MM.1S (cell line): ENCODE measurements at regions not wholly inside any gene's neighbourhood (a gene's known extent, or its start where the extent isn't known, plus 50 kb on each side); places are given as distances from the start of the nearest gene placed in this dataset.

Experiments
- DNase-seq: peaks from one replicate; pipeline ENCODE4 v3.0.0-alpha.2; 2015
- H2AFZ ChIP-seq: fragments of 300-600 bp; sonication (generic); 2 replicates; pipeline ENCODE4 v1.6.0; 2016; ENCODE audit warnings: antibody characterized with exemption, low read length
- H3F3A ChIP-seq: fragments of 300-600 bp; sonication (generic); 2 replicates; pipeline ENCODE4 v1.6.1; 2016; ENCODE audit warnings: mild to moderate bottlenecking, antibody characterized with exemption, low read length, moderate library complexity, mixed read lengths; ENCODE audit not compliant: insufficient read depth
- H3K27ac ChIP-seq: fragments of 300-600 bp; sonication (generic); 2 replicates; pipeline ENCODE4 v1.5.1; 2016; ENCODE audit warnings: mild to moderate bottlenecking, low read length
- H3K27me3 ChIP-seq: fragments of 300-600 bp; sonication (generic); replicated peaks from 2 replicates; pipeline ENCODE4 v1.6.0; 2016; ENCODE audit warnings: low read length; ENCODE audit not compliant: insufficient read depth
- H3K36me3 ChIP-seq: fragments of 300-600 bp; sonication (generic); replicated peaks from 2 replicates; pipeline ENCODE4 v1.6.1; 2016; ENCODE audit warnings: mild to moderate bottlenecking, low read length, mixed read lengths; ENCODE audit not compliant: insufficient read depth
- H3K4me1 ChIP-seq: fragments of 300-600 bp; sonication (generic); 2 replicates; pipeline ENCODE4 v1.6.1; 2016; ENCODE audit warnings: low read length, mixed read lengths
- H3K4me2 ChIP-seq: fragments of 300-600 bp; sonication (generic); 2 replicates; pipeline ENCODE4 v1.6.0; 2016; ENCODE audit warnings: low read depth, low read length
- H3K4me3 ChIP-seq: fragments of 300-600 bp; sonication (generic); 2 replicates; pipeline ENCODE4 v1.5.1; 2016; ENCODE audit warnings: low read length, mixed read lengths
- H3K79me2 ChIP-seq: fragments of 300-600 bp; sonication (generic); 2 replicates; pipeline ENCODE4 v1.6.1; 2016; ENCODE audit warnings: mixed run types, low read length, mixed read lengths
- H3K9ac ChIP-seq: fragments of 300-600 bp; sonication (generic); 2 replicates; pipeline ENCODE4 v1.6.1; 2016; ENCODE audit warnings: low read length, mixed read lengths
- H3K9me2 ChIP-seq: fragments of 300-600 bp; sonication (generic); replicated peaks from 2 replicates; pipeline ENCODE4 v1.6.1; 2016; ENCODE audit warnings: mild to moderate bottlenecking, low read length, mixed read lengths; ENCODE audit not compliant: insufficient read depth
- H3K9me3 ChIP-seq: fragments of 300-600 bp; sonication (generic); replicated peaks from 2 replicates; pipeline ENCODE4 v1.6.1; 2016; ENCODE audit warnings: mild to moderate bottlenecking, low read length, mixed read lengths; ENCODE audit not compliant: insufficient read depth
- H4K20me1 ChIP-seq: fragments of 300-600 bp; sonication (generic); 2 replicates; pipeline ENCODE4 v1.6.1; 2016; ENCODE audit warnings: mild to moderate bottlenecking, low read length, moderate library complexity, mixed read lengths; ENCODE audit not compliant: insufficient read depth
- CTCF ChIP-seq: fragments of 300-600 bp; sonication (generic); IDR thresholded peaks from 2 replicates; pipeline ENCODE4 v1.5.1; 2016; ENCODE audit warnings: antibody characterized with exemption, low read length, mixed read lengths
- EZH2 ChIP-seq: fragments of 300-600 bp; sonication (generic); optimal IDR thresholded peaks from 2 replicates; pipeline ENCODE3; 2017; ENCODE audit warnings: low read depth, mild to moderate bottlenecking, antibody characterized with exemption, low read length, mixed read lengths
- EZH2phosphoT487 ChIP-seq: fragments of 300-600 bp; sonication (generic); IDR thresholded peaks from 2 replicates; pipeline ENCODE4 v1.6.1; 2018; ENCODE audit warnings: antibody characterized with exemption, low read length

- no peaks in the 10 kb centered on the region for H3K36me3 ChIP-seq
- no peak overlapping the region for H2AFZ ChIP-seq
- H3K9me2 ChIP-seq, result no peaks in the 10 kb centered on the region
- H3K79me2 ChIP-seq, result no peaks in the 10 kb centered on the region
- H3K9me3 ChIP-seq, result no peaks in the 10 kb centered on the region
- no peak overlapping the region for H3K9ac ChIP-seq
- no peak overlapping the region for H3K4me3 ChIP-seq
- TF ChIP-seq EZH2phosphoT487 (no peak), EZH2 (no peak), CTCF (no peak)
- no peak overlapping the region for H3K27ac ChIP-seq
- no peaks in the 10 kb centered on the region for H3K4me1 ChIP-seq
- no peaks in the 10 kb centered on the region for H3F3A ChIP-seq
- H4K20me1 ChIP-seq, result no peaks in the 10 kb centered on the region
- H3K4me2 ChIP-seq, result no peak overlapping the region
- H3K27me3 ChIP-seq, result no peaks in the 10 kb centered on the region
- no peak for DNase-seq
Measured at GRCh38 chr9:108780942-108781734, 74.6 kb downstream of the ACTL7B start.

- no peak overlapping the region for H2AFZ ChIP-seq
- no peak overlapping the region for H3K4me2 ChIP-seq
- no peak overlapping the region for H3K9ac ChIP-seq
- H3K36me3 ChIP-seq, result no peaks in the 10 kb centered on the region
- no peaks in the 10 kb centered on the region for H4K20me1 ChIP-seq
- H3K9me3 ChIP-seq, result no peaks in the 10 kb centered on the region
- H3F3A ChIP-seq, result no peaks in the 10 kb centered on the region
- no peak overlapping the region for H3K27ac ChIP-seq
- H3K4me1 ChIP-seq, result no peaks in the 10 kb centered on the region
- no peaks in the 10 kb centered on the region for H3K27me3 ChIP-seq
- no peaks in the 10 kb centered on the region for H3K9me2 ChIP-seq
- TF ChIP-seq EZH2phosphoT487 (no peak), EZH2 (no peak), CTCF (no peak)
- DNase-seq, result no peak
- H3K4me3 ChIP-seq, result no peak overlapping the region
- no peaks in the 10 kb centered on the region for H3K79me2 ChIP-seq
Measured at GRCh38 chr9:108779551-108780325, 76.0 kb downstream of the ACTL7B start.

- no peak for DNase-seq
- Histone ChIP-seq H3K27me3 (no peaks in the 10 kb centered on the region), H3K4me3 (no peak overlapping the region), H3K9me2 (no peaks in the 10 kb centered on the region), H2AFZ (no peak overlapping the region), H3K79me2 (no peaks in the 10 kb centered on the region), H3K9ac (no peak overlapping the region), H3K9me3 (no peaks in the 10 kb centered on the region), H3K4me2 (no peak overlapping the region), H3K27ac (no peak overlapping the region), H3F3A (no peaks in the 10 kb centered on the region), H4K20me1 (no peaks in the 10 kb centered on the region), H3K36me3 (no peaks in the 10 kb centered on the region), H3K4me1 (no peaks in the 10 kb centered on the region)
- no peak for TF ChIP-seq EZH2phosphoT487
- no peak for TF ChIP-seq CTCF
- no peak for TF ChIP-seq EZH2
Measured at GRCh38 chr9:108776920-108777639, 78.7 kb downstream of the ACTL7B start.
